ENCODE measurements at regions not wholly inside any gene's neighbourhood (a gene's known extent, or its start where the extent isn't known, plus 50 kb on each side); places are given as distances from the start of the nearest gene placed in this dataset.

DNA sequence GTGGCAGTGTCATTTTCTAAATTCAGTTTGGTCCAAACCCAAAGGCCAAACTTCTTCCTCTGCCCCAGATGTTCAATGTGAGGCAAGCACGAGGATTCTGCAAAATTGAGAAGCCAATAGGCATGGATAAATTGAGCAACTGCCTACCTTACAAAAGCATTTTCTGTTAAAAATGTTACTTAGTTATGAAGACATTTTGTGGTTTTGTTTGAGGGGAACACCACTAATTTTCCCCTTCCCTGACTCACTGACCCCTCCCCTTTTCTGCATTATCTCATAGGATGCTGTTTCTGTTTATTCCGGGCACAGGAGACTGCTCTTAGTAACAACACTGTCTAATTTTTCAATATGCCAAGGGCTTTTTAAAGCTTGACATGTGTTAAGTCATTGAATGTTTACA, 462.8 kb downstream of the INSC start:
- TF ChIP-seq, protein P1, sequence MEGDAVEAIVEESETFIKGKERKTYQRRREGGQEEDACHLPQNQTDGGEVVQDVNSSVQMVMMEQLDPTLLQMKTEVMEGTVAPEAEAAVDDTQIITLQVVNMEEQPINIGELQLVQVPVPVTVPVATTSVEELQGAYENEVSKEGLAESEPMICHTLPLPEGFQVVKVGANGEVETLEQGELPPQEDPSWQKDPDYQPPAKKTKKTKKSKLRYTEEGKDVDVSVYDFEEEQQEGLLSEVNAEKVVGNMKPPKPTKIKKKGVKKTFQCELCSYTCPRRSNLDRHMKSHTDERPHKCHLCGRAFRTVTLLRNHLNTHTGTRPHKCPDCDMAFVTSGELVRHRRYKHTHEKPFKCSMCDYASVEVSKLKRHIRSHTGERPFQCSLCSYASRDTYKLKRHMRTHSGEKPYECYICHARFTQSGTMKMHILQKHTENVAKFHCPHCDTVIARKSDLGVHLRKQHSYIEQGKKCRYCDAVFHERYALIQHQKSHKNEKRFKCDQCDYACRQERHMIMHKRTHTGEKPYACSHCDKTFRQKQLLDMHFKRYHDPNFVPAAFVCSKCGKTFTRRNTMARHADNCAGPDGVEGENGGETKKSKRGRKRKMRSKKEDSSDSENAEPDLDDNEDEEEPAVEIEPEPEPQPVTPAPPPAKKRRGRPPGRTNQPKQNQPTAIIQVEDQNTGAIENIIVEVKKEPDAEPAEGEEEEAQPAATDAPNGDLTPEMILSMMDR (IDR thresholded peaks at IDR 0.05; ENCODE audit: borderline replicate concordance, extremely low read depth, low read length, poor library complexity, severe bottlenecking): no peak
- no peak for TF ChIP-seq EZH2 (IDR thresholded peaks at IDR 0.05; ENCODE audit: borderline replicate concordance, low read depth, low read length, severe bottlenecking)
